Skeletal muscle satellite cell (primary cell): ENCODE measurements at regions not wholly inside any gene's neighbourhood (a gene's known extent, or its start where the extent isn't known, plus 50 kb on each side); places are given as distances from the start of the nearest gene placed in this dataset.

Experiments
- H3K27me3 ChIP-seq: 2 replicates; pipeline ENCODE4 v1.7.0; 2013; ENCODE audit warnings: low read length; ENCODE audit not compliant: control insufficient read depth, insufficient read depth
- H3K36me3 ChIP-seq: 2 replicates; pipeline ENCODE4 v1.7.0; 2013; ENCODE audit warnings: mild to moderate bottlenecking, control low read depth, low read length; ENCODE audit not compliant: insufficient read depth
- H3K4me1 ChIP-seq: 2 replicates; pipeline ENCODE4 v1.7.0; 2013; ENCODE audit warnings: low read length; ENCODE audit not compliant: control insufficient read depth, insufficient read depth
- H3K4me2 ChIP-seq: 2 replicates; pipeline ENCODE4 v1.7.0; 2013; ENCODE audit warnings: mild to moderate bottlenecking, low read length
- H3K4me3 ChIP-seq: 2 replicates; pipeline ENCODE4 v1.7.0; 2013; ENCODE audit warnings: low read length
- H3K9ac ChIP-seq: 2 replicates; pipeline ENCODE4 v1.7.0; 2013; ENCODE audit warnings: mild to moderate bottlenecking, low read depth, low read length, moderate library complexity
- H3K9me3 ChIP-seq: replicated peaks from 2 replicates; pipeline ENCODE4 v1.7.0; 2013; ENCODE audit warnings: mild to moderate bottlenecking, control low read depth, low read length

DNA sequence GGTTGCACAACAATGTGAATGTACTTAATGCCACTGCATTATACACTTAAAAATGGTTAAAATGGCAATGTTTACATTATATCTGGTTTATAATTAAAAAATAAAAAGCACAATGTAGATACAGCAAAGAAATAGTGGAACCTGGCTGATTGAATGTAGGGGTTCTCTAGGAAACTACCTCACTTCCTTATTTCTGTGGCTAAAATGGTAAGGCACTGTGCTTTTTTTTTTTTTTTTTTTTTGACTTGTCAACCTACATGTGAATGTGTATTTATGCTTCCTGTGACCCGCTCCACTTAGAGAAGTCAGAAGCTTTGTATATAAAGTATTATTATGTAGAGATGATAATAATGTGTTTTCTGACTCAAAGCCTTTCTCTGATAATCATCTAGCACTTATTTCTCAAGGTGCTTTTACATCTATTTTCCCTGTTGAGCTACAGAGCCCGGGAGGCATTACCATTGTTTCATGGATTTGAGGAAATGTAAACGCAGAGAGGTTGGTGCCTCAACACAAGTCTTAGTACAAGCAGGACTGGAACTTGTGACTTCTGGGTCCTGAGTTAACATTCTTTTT is 55.0 kb downstream of the SOX4 start:
- Histone ChIP-seq H3K36me3 (no peaks in the 10 kb centered on the region), H3K9me3 (no peaks in the 10 kb centered on the region), H3K4me1 (no peaks in the 10 kb centered on the region), H3K4me2 (no peak overlapping the region), H3K9ac (no peak overlapping the region), H3K4me3 (no peak overlapping the region), H3K27me3 (no peaks in the 10 kb centered on the region)

- no peak overlapping the region for H3K9ac ChIP-seq
- H3K36me3 ChIP-seq, result no peaks in the 10 kb centered on the region
- no peak overlapping the region for H3K4me3 ChIP-seq
- no peaks in the 10 kb centered on the region for H3K9me3 ChIP-seq
- H3K4me2 ChIP-seq, result no peak overlapping the region
- no peaks in the 10 kb centered on the region for H3K4me1 ChIP-seq
- H3K27me3 ChIP-seq, result no peaks in the 10 kb centered on the region
These were observed 59.8 kb downstream of the SOX4 start for GRCh38 chr6:21653323-21653722.

DNA sequence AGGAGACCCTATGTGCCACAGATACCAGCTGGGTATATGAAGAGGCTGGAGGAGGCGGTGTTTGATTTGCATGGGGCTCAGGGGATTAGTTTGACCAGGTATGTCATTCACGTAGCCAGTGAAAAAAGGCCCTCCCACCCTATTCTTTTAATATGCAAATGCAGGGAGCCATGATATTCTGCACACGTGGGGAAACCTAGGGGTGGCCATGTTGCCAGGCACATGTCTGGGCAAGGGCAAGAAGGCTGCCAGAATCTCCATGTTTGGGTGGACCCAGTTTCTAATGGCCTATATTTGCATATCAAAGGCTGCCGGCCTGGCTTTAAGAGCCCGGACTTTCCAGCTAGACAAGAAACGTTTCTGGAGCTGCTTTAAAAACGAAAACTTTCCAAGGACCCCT is 60.4 kb downstream of the SOX4 start:
- H3K36me3 ChIP-seq, result no peaks in the 10 kb centered on the region
- H3K9me3 ChIP-seq, result no peaks in the 10 kb centered on the region
- no peak overlapping the region for H3K4me3 ChIP-seq
- no peak overlapping the region for H3K9ac ChIP-seq
- H3K4me2 ChIP-seq, result no peak overlapping the region
- H3K27me3 ChIP-seq, result no peaks in the 10 kb centered on the region
- no peaks in the 10 kb centered on the region for H3K4me1 ChIP-seq

GRCh38 chr6:21654361-21654760 is 60.8 kb downstream of the SOX4 start:
- Histone ChIP-seq H3K9me3 (no peaks in the 10 kb centered on the region), H3K9ac (no peak overlapping the region), H3K4me2 (no peak overlapping the region), H3K4me3 (no peak overlapping the region), H3K36me3 (no peaks in the 10 kb centered on the region), H3K4me1 (no peaks in the 10 kb centered on the region), H3K27me3 (no peaks in the 10 kb centered on the region)

GRCh38 chr6:21663966-21664313 is 70.4 kb downstream of the SOX4 start:
- peak overlapping the region; percentile 48 for H3K9ac ChIP-seq
- no peaks in the 10 kb centered on the region for H3K36me3 ChIP-seq
- no peaks in the 10 kb centered on the region for H3K9me3 ChIP-seq
- peak overlapping the region; percentile 98 for H3K4me2 ChIP-seq
- peak overlapping the region; percentile 73 for H3K4me3 ChIP-seq
- peaks cover 29% of the 10 kb centered on the region for H3K27me3 ChIP-seq
- peaks cover 18% of the 10 kb centered on the region for H3K4me1 ChIP-seq

DNA sequence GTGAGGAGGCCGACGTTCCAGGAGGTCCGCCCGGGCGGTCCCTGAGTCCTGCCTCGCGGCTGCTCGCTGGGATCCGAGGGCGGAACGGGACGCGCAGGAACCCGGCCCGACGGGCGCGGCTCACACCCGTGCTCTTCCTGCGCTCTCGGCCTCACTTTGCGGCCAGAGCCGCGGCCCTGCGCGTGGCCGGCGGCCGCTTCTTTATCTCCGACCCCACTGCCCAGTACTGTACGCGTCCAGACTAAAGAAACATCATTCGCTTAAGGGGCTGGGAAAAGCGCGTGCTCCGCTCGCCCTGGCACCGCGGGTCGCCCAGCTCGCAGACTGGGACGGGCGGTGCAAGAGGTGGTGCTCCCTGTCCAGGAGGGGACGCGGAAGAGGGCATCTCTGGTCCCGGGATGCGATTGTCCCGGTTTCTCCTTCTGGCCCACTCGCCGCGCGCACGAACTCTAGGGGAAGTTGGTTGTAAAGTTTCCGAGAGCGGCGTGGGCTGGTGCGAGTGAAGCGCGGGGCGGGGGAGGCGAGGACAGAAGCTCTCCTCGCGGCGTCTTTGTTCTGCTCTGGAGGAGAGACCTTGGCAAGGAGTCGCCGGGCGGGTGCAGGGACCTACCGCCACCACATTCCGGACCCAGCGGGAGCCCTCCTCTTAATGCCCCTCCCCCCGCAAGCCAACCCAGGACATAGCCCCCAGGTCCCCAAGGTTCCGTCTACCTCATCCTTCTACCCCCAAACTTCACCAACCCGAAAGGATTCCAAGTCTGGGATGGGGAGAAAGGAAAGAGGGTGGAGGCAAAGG is 71.0 kb downstream of the SOX4 start:
- Histone ChIP-seq H3K9me3 (no peaks in the 10 kb centered on the region), H3K27me3 (peaks cover 29% of the 10 kb centered on the region), H3K9ac (peak overlapping the region; percentile 48), H3K4me3 (peak overlapping the region; percentile 73), H3K36me3 (no peaks in the 10 kb centered on the region), H3K4me1 (peaks cover 18% of the 10 kb centered on the region), H3K4me2 (peak overlapping the region; percentile 98)

DNA sequence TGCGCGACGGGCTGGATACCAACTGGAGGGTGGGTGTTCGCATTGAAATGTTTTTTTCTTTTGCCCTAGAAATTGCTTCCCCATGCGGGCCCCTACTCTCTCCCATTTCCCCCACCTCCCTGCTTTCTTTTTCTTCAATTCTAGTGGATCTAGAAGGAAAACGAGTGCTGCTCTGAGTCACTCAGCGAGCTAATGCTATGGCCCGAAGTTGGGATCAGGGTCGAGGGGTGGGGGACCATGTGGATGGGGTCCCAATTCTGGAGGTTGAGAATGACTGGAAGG is 71.5 kb downstream of the SOX4 start:
- H3K4me1 ChIP-seq, result peaks cover 18% of the 10 kb centered on the region
- H3K4me2 ChIP-seq, result peak overlapping the region; percentile 98
- peak overlapping the region; percentile 48 for H3K9ac ChIP-seq
- H3K36me3 ChIP-seq, result no peaks in the 10 kb centered on the region
- H3K9me3 ChIP-seq, result no peaks in the 10 kb centered on the region
- H3K4me3 ChIP-seq, result peak overlapping the region; percentile 73
- peaks cover 29% of the 10 kb centered on the region for H3K27me3 ChIP-seq

DNA sequence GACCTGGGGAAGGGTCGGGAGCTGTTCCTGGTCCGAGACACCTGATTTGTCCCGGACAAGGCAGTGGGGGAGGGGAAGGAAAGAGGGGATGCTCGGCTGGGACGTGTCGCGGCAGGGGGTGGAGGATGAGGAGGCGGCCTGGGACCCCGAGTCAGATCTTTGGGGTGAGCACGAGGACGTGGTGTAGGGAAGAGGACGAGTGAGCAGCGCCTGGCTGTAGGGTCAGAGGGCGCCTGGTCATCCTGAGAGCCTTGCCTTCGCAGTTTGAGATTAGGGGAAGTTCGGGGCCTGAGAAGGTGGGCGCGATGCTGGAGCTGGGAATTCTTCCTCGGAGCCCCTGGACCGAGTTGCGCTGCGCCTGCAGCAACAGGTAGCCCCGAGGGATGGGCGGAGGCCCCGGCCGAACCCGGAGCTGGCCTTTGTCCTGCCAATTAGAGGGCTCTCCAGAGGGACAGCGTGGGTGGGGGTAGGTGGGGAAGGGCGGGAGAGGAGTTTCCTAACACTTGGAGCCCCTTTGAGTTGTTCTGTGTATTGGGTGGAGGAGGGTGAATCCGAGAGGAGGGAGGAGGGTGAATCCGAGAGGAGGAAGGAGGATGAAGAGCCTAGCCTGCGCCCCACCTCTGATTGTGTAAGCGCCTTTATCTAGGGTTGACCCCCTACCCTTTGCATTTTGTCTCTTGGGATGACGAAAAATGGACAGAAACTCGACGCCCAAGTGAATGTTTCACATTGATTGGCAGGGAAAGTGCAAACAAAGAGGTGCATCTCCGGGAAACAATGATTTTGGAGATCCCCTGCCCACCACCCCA is 72.0 kb downstream of the SOX4 start:
- Histone ChIP-seq H3K36me3 (no peaks in the 10 kb centered on the region), H3K4me2 (peak overlapping the region; percentile 98), H3K4me3 (peak overlapping the region; percentile 73), H3K9ac (no peak overlapping the region), H3K27me3 (peaks cover 29% of the 10 kb centered on the region), H3K4me1 (peaks cover 18% of the 10 kb centered on the region), H3K9me3 (no peaks in the 10 kb centered on the region)

- Histone ChIP-seq H3K9me3 (no peaks in the 10 kb centered on the region), H3K36me3 (no peaks in the 10 kb centered on the region), H3K4me2 (peak overlapping the region; percentile 98), H3K27me3 (peaks cover 29% of the 10 kb centered on the region), H3K9ac (no peak overlapping the region), H3K4me1 (peaks cover 18% of the 10 kb centered on the region), H3K4me3 (peak overlapping the region; percentile 73)
These were observed 72.7 kb downstream of the SOX4 start for GRCh38 chr6:21666201-21666691.

DNA sequence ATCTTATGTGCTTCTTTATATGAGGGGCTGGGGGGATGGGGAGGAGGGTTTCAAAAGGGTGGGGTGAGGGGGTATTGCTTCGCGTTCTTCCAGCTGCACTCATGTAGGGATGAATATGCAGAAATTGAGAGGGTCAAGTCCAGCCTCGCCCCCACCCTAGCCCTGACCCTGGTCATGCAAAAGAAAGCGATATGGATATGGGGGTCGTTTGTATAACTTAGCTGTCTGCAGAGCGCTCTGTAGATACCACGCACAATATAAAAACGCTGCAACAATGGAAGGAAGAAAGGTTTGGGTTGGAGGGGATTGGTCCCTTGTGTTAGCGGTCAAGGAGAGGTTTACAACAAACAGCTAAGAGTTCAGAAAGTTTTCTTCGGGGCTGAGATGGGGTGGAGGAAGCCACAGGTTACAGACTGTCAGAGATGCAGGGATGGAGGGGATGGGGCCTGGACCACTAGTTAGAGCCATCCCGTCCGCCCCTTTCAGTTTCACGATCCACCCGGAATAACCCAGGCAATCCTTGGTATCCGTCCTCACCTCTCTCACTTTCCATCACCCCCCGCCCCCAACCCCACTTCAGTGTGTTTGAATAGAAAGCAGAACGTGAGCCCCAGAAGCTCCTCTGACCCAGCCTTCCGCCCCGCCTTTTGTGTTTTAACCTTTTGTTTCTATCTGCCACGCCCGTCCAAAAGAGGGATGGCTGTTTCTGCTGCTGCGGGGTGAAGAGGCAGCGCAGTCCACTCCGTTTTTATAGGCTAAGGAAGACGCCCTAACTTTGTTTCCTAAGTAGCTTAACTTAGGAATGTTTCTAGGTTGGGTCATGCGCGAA is 73.5 kb downstream of the SOX4 start:
- no peaks in the 10 kb centered on the region for H3K36me3 ChIP-seq
- H3K9me3 ChIP-seq, result no peaks in the 10 kb centered on the region
- no peak overlapping the region for H3K4me3 ChIP-seq
- H3K4me1 ChIP-seq, result peaks cover 18% of the 10 kb centered on the region
- peaks cover 29% of the 10 kb centered on the region for H3K27me3 ChIP-seq
- H3K9ac ChIP-seq, result no peak overlapping the region
- no peak overlapping the region for H3K4me2 ChIP-seq

GRCh38 chr6:21668795-21669194 is 75.2 kb downstream of the SOX4 start:
- peaks cover 22% of the 10 kb centered on the region for H3K27me3 ChIP-seq
- no peak overlapping the region for H3K4me2 ChIP-seq
- no peaks in the 10 kb centered on the region for H3K9me3 ChIP-seq
- no peak overlapping the region for H3K9ac ChIP-seq
- H3K4me1 ChIP-seq, result peaks cover 18% of the 10 kb centered on the region
- H3K4me3 ChIP-seq, result no peak overlapping the region
- no peaks in the 10 kb centered on the region for H3K36me3 ChIP-seq
